Neural cell (in vitro differentiated cells): ENCODE measurements at regions not wholly inside any gene's neighbourhood (a gene's known extent, or its start where the extent isn't known, plus 50 kb on each side); places are given as distances from the start of the nearest gene placed in this dataset.

Experiments used
- H2AFZ ChIP-seq: fragments of 200-600, 300-800 bp; sonication (generic), shearing (Covaris generic); 2 replicates; pipeline ENCODE4 v1.6.0; 2014; ENCODE audit warnings: low read depth, mild to moderate bottlenecking, antibody characterized with exemption, low read length, moderate library complexity
- H3F3A ChIP-seq: fragments of 200-600 bp; shearing (Covaris generic); 2 replicates; pipeline ENCODE4 v1.6.1; 2016; ENCODE audit warnings: mild to moderate bottlenecking, moderate library complexity, mixed read lengths, antibody characterized with exemption, low read length; ENCODE audit not compliant: insufficient read depth, poor library complexity, severe bottlenecking
- H3K27ac ChIP-seq: fragments of 200-600, 300-800 bp; sonication (generic), shearing (Covaris generic); 2 replicates; pipeline ENCODE4 v1.5.1; 2014; ENCODE audit warnings: mild to moderate bottlenecking, low read length, moderate library complexity
- H3K27me3 ChIP-seq: fragments of 300-800, 200-600 bp; sonication (generic), shearing (Covaris generic); 2 replicates; pipeline ENCODE4 v1.6.0; 2014; ENCODE audit warnings: mild to moderate bottlenecking, low read depth, low read length, moderate library complexity; ENCODE audit not compliant: insufficient read depth
- H3K36me3 ChIP-seq: fragments of 300-800, 200-600 bp; sonication (generic), shearing (Covaris generic); 2 replicates; pipeline ENCODE4 v1.5.1; 2014; ENCODE audit warnings: mild to moderate bottlenecking, antibody characterized with exemption, low read length, moderate library complexity; ENCODE audit not compliant: insufficient read depth
- H3K4me2 ChIP-seq: fragments of 300-800, 200-600 bp; sonication (generic), shearing (Covaris generic); 2 replicates; pipeline ENCODE4 v1.6.0; 2014; ENCODE audit warnings: mild to moderate bottlenecking, low read length
- H3K4me3 ChIP-seq: fragments of 300-800, 200-600 bp; sonication (generic), shearing (Covaris generic); 2 replicates; pipeline ENCODE4 v1.5.1; 2014; ENCODE audit warnings: mild to moderate bottlenecking, low read length, moderate library complexity
- H3K79me2 ChIP-seq: fragments of 200-600 bp; shearing (Covaris generic); replicated peaks from 2 replicates; pipeline ENCODE4 v1.6.0; 2014; ENCODE audit warnings: mild to moderate bottlenecking, low read length, moderate library complexity; ENCODE audit not compliant: insufficient read depth
- H3K9ac ChIP-seq: fragments of 300-800, 200-600 bp; sonication (generic), shearing (Covaris generic); 2 replicates; pipeline ENCODE4 v1.6.1; 2016; ENCODE audit warnings: mild to moderate bottlenecking, low read length, mixed read lengths
- H3K9me2 ChIP-seq: fragments of 200-600 bp; shearing (Covaris generic); 2 replicates; pipeline ENCODE4 v1.6.1; 2016; ENCODE audit warnings: mild to moderate bottlenecking, low read length, mixed read lengths; ENCODE audit not compliant: insufficient read depth
- H3K9me3 ChIP-seq: fragments of 200-600, 300-800 bp; sonication (generic), shearing (Covaris generic); 2 replicates; pipeline ENCODE4 v1.6.1; 2016; ENCODE audit warnings: mild to moderate bottlenecking, mixed run types, low read length, moderate library complexity, mixed read lengths
- H4K20me1 ChIP-seq: fragments of 200-600 bp; shearing (Covaris generic); 2 replicates; pipeline ENCODE4 v1.6.1; 2016; ENCODE audit warnings: mild to moderate bottlenecking, mixed run types; ENCODE audit not compliant: insufficient read depth
- EP300 ChIP-seq: fragments of 450-650 bp; conservative IDR thresholded peaks from 2 replicates; pipeline ENCODE4 v1.6.1; 2014; ENCODE audit warnings: antibody characterized with exemption, mild to moderate bottlenecking, moderate library complexity; ENCODE audit not compliant: poor library complexity, severe bottlenecking
- EZH2 ChIP-seq: fragments of 200-600, 300-800 bp; shearing (Covaris generic), sonication (generic); IDR thresholded peaks from 2 replicates; pipeline ENCODE4 v1.6.1; 2014; ENCODE audit warnings: antibody characterized with exemption, low read length, borderline replicate concordance, mild to moderate bottlenecking; ENCODE audit not compliant: insufficient read depth, poor library complexity, severe bottlenecking
- MXI1 ChIP-seq: fragments of 450-650 bp; conservative IDR thresholded peaks from 2 replicates; pipeline ENCODE4 v1.6.1; 2014; ENCODE audit warnings: antibody characterized with exemption, mild to moderate bottlenecking; ENCODE audit not compliant: poor library complexity, severe bottlenecking
- POLR2AphosphoS5 ChIP-seq: IDR thresholded peaks from 2 replicates; pipeline ENCODE4 v1.6.1; 2012
- RAD21 ChIP-seq: fragments of 450-650 bp; conservative IDR thresholded peaks from 2 replicates; pipeline ENCODE4 v1.6.1; 2014; ENCODE audit warnings: antibody characterized with exemption, mild to moderate bottlenecking, moderate library complexity
- REST ChIP-seq: IDR thresholded peaks from 2 replicates; pipeline ENCODE4 v1.6.1; 2012; ENCODE audit warnings: borderline replicate concordance
- SMC3 ChIP-seq: fragments of 450-650 bp; conservative IDR thresholded peaks from 2 replicates; pipeline ENCODE4 v1.6.1; 2014; ENCODE audit warnings: antibody characterized with exemption, mild to moderate bottlenecking, moderate library complexity; ENCODE audit not compliant: poor library complexity
- TAF1 ChIP-seq: IDR thresholded peaks from 2 replicates; pipeline ENCODE4 v1.6.1; 2012; ENCODE audit warnings: low read depth
- TF ChIP-seq, protein P1 (sequence below): fragments of 450-650 bp; IDR thresholded peaks from 2 replicates; pipeline ENCODE4 v1.5.1; 2014; ENCODE audit warnings: antibody characterized with exemption, mild to moderate bottlenecking, moderate library complexity; ENCODE audit not compliant: poor library complexity, severe bottlenecking

DNA sequence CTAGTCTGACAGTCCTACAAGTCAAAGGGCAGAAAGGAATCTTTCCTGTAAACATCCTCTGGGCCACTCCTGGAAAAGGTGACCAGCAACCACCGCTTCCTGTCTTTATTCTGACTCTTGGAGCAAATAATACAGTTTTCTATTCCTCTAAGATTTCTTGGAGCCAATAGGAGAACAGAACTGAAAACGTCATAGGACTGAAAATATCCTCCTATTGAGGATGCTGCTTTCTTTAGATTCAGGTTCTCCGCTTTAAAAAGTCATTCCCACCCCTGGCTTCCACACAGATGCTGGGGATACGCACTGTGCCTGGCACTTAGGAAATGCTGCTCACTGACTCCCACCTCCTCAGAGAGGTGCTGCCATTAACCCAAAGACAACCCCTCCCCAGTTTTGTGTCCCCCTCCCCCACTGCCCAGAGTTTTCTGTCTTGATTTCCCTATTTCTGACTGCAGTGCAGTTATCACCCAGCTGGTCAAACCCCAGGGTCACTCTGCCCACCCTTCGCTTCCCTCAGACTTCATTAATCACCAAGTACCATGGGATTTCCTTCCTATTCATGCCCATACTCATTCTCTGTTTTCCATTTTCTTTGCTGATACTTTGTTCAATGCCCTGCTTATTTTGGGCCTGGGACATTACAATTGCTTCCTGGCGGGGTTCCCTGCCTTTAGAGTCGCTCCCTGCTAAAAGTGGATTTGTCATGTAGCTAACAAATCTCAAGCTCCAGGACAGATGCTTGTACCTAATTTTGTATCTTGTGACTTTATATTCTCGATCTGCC, 82.1 kb upstream of the ARHGAP29 start:
- no peaks in the 10 kb centered on the region for H3K36me3 ChIP-seq
- no peaks in the 10 kb centered on the region for H3K79me2 ChIP-seq
- no peaks in the 10 kb centered on the region for H3K27me3 ChIP-seq
- TF ChIP-seq EP300 (no peak), POLR2AphosphoS5 (no peak)
- H4K20me1 ChIP-seq = no peaks in the 10 kb centered on the region
- H3K9me2 ChIP-seq = no peaks in the 10 kb centered on the region
- no peak overlapping the region for H3K27ac ChIP-seq
- H3F3A ChIP-seq = no peaks in the 10 kb centered on the region
- no peak overlapping the region for H3K4me3 ChIP-seq
- no peak overlapping the region for H3K9ac ChIP-seq
- no peaks in the 10 kb centered on the region for H3K9me3 ChIP-seq
- no peak overlapping the region for H2AFZ ChIP-seq
- H3K4me2 ChIP-seq = no peak overlapping the region

- Histone ChIP-seq H3K9me3 (no peaks in the 10 kb centered on the region), H3K27me3 (no peaks in the 10 kb centered on the region), H3K9ac (no peak overlapping the region), H3K27ac (no peak overlapping the region), H3K9me2 (no peaks in the 10 kb centered on the region), H2AFZ (no peak overlapping the region), H3K4me2 (no peak overlapping the region), H3F3A (no peaks in the 10 kb centered on the region), H3K79me2 (no peaks in the 10 kb centered on the region), H4K20me1 (no peaks in the 10 kb centered on the region), H3K4me3 (no peak overlapping the region), H3K36me3 (no peaks in the 10 kb centered on the region)
- TF ChIP-seq EZH2 = no peak
- TF ChIP-seq POLR2AphosphoS5 = no peak
- TF ChIP-seq, protein P1, sequence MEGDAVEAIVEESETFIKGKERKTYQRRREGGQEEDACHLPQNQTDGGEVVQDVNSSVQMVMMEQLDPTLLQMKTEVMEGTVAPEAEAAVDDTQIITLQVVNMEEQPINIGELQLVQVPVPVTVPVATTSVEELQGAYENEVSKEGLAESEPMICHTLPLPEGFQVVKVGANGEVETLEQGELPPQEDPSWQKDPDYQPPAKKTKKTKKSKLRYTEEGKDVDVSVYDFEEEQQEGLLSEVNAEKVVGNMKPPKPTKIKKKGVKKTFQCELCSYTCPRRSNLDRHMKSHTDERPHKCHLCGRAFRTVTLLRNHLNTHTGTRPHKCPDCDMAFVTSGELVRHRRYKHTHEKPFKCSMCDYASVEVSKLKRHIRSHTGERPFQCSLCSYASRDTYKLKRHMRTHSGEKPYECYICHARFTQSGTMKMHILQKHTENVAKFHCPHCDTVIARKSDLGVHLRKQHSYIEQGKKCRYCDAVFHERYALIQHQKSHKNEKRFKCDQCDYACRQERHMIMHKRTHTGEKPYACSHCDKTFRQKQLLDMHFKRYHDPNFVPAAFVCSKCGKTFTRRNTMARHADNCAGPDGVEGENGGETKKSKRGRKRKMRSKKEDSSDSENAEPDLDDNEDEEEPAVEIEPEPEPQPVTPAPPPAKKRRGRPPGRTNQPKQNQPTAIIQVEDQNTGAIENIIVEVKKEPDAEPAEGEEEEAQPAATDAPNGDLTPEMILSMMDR = no peak
- TF ChIP-seq EP300 = no peak
- TF ChIP-seq REST = no peak
- TF ChIP-seq SMC3 = no peak
- TF ChIP-seq TAF1 = no peak
- no peak for TF ChIP-seq MXI1
- TF ChIP-seq RAD21 = no peak
Measured at GRCh38 chr1:94318505-94319030, 81.2 kb upstream of the ARHGAP29 start.
